ENCODE measurements at regions not wholly inside any gene's neighbourhood (a gene's known extent, or its start where the extent isn't known, plus 50 kb on each side); places are given as distances from the start of the nearest gene placed in this dataset.

GRCh38 chr3:135788978-135789377 is 176.6 kb upstream of the PPP2R3A start:
- no peaks in the 10 kb centered on the region for H3K4me1 ChIP-seq (ENCODE audit: insufficient read depth, low read length)
- no peak overlapping the region for H3K9ac ChIP-seq (ENCODE audit: low read depth, low read length)
- H3K36me3 ChIP-seq (ENCODE audit: insufficient read depth, low read length) = no peaks in the 10 kb centered on the region
- no peaks in the 10 kb centered on the region for H3K9me3 ChIP-seq (ENCODE audit: control insufficient read depth, insufficient read depth, low read length)

GRCh38 chr3:135792174-135792573 is 173.4 kb upstream of the PPP2R3A start:
- no peak overlapping the region for H3K9ac ChIP-seq (ENCODE audit: low read depth, low read length)
- H3K4me1 ChIP-seq (ENCODE audit: insufficient read depth, low read length) = no peaks in the 10 kb centered on the region
- no peaks in the 10 kb centered on the region for H3K36me3 ChIP-seq (ENCODE audit: insufficient read depth, low read length)
- H3K9me3 ChIP-seq (ENCODE audit: control insufficient read depth, insufficient read depth, low read length) = no peaks in the 10 kb centered on the region

DNA sequence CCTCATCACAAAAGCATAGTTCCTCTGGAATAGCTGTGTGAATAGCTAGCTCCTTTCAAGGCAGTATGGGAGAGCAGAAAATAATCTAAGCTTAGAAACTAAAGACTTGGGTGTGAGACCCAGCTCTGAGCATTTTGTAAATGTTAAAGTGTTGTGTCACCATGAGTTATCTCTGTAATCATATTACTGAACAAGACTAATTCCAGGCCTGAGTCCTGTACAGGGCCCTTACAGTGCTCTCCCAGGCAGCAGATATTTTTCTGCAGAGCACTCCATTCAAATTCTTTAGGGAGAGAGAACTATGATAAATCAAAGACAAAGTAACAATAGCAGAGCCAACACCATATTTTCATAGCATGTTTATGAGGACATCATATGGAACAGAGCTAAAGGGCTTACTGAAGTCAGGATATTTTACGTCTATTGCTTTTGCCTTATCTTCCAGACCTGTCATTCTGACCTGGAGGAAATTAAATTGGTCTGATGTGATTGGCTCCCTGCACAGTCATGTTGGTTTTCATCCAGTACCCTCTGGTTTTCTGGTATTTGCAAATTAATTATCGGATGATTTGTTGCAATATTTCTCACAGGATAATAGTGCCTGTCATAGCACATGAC is 172.6 kb upstream of the PPP2R3A start:
- no peaks in the 10 kb centered on the region for H3K9me3 ChIP-seq (ENCODE audit: control insufficient read depth, insufficient read depth, low read length)
- H3K9ac ChIP-seq (ENCODE audit: low read depth, low read length) = no peak overlapping the region
- H3K4me1 ChIP-seq (ENCODE audit: insufficient read depth, low read length) = no peaks in the 10 kb centered on the region

GRCh38 chr3:135800071-135800549 is 165.4 kb upstream of the PPP2R3A start:
- Histone ChIP-seq H3K9ac (ENCODE audit: low read depth, low read length) (no peak overlapping the region), H3K4me1 (ENCODE audit: insufficient read depth, low read length) (peaks cover 3% of the 10 kb centered on the region; the same call in 1 of the 2 replicates), H3K9me3 (ENCODE audit: control insufficient read depth, insufficient read depth, low read length) (no peaks in the 10 kb centered on the region), H3K36me3 (ENCODE audit: insufficient read depth, low read length) (no peaks in the 10 kb centered on the region)

More for the DNA sequence above, 172.6 kb upstream of the PPP2R3A start:
- H3K36me3 ChIP-seq (ENCODE audit: insufficient read depth, low read length) = no peaks in the 10 kb centered on the region

GRCh38 chr3:135801018-135801417 is 164.5 kb upstream of the PPP2R3A start:
- no peaks in the 10 kb centered on the region for H3K36me3 ChIP-seq (ENCODE audit: insufficient read depth, low read length)
- H3K9me3 ChIP-seq (ENCODE audit: control insufficient read depth, insufficient read depth, low read length) = no peaks in the 10 kb centered on the region
- peaks cover 3% of the 10 kb centered on the region; the same call in 1 of the 2 replicates for H3K4me1 ChIP-seq (ENCODE audit: insufficient read depth, low read length)
- H3K9ac ChIP-seq (ENCODE audit: low read depth, low read length) = no peak overlapping the region

DNA sequence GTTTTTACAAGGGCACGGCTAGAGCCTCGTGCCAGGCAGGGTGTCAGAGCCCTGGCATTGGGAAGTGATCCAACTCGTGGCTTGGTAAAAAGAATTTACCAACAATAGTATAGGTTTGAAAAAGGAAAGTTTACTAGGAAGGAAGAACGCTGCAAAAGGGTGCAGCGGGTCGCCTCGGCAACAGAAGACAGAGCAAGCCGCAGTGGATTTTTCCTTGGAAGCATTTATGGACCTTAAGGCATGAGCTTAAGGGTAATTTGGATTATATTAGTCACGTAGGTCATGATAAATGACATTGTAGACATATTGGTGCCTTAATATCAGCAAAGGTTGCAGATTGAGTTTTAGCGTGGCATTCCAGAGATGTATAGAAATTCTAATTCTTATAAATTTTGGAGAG is 163.4 kb upstream of the PPP2R3A start:
- H3K9me3 ChIP-seq (ENCODE audit: control insufficient read depth, insufficient read depth, low read length) = no peaks in the 10 kb centered on the region

DNA sequence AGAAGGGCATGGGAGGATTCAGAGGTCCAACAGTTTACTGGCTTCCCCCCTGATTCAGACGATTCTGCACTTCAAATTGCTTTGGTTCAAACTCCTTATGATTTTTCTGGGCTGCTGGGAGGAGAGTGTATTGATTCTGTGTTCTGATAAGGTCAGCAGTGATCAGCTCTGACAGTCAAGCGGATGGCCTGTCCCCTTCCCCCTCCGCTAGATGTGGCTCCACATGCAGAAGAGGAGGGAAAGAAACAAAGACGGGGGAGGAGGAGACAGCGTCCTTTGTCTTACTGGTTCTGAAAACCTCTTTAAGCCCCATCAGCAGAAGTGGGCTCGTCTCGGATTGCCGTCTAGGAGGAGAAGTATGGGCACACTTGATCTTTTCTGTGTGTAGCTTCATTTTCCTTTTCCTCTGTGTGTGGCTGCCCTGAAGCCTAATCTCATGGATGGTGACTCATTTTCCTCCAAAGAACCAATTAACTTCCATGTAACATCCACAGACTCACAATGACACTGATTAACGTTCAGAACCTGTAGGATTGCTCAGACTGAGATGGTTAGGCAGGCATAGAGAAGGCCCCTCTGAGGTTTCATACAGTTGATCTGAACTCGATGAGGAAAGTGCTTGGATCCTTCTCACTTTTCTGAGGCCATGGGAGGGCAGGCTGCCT is 162.4 kb upstream of the PPP2R3A start:
- Histone ChIP-seq H3K36me3 (ENCODE audit: insufficient read depth, low read length) (no peaks in the 10 kb centered on the region), H3K4me1 (ENCODE audit: insufficient read depth, low read length) (peaks cover 3% of the 10 kb centered on the region; the same call in 1 of the 2 replicates), H3K9me3 (ENCODE audit: control insufficient read depth, insufficient read depth, low read length) (no peaks in the 10 kb centered on the region), H3K9ac (ENCODE audit: low read depth, low read length) (no peak overlapping the region)

More for the DNA sequence above, 163.4 kb upstream of the PPP2R3A start:
- no peaks in the 10 kb centered on the region for H3K36me3 ChIP-seq (ENCODE audit: insufficient read depth, low read length)
- peaks cover 3% of the 10 kb centered on the region; the same call in 1 of the 2 replicates for H3K4me1 ChIP-seq (ENCODE audit: insufficient read depth, low read length)
- H3K9ac ChIP-seq (ENCODE audit: low read depth, low read length) = no peak overlapping the region

DNA sequence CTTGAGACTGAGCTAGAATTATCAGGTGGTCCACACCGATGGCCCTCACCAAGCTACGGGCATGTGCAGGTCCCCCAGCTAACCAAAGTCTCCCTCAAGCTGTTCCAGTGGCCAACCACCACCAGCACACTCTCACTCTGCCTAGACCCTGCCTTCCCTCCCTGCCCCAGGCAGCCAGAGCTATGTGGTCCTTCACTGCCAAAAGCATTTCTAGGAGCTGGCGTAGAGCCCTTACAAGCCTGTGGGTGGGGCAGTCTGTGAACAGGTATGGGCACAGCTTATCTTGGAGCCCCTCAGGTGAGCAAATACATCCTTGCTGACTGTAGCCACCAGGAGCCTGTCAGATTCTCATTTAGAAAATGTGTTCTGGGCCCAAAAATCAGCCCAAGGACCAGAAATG is 159.8 kb upstream of the PPP2R3A start:
- Histone ChIP-seq H3K9ac (ENCODE audit: low read depth, low read length) (no peak overlapping the region), H3K36me3 (ENCODE audit: insufficient read depth, low read length) (no peaks in the 10 kb centered on the region), H3K9me3 (ENCODE audit: control insufficient read depth, insufficient read depth, low read length) (no peaks in the 10 kb centered on the region), H3K4me1 (ENCODE audit: insufficient read depth, low read length) (peaks cover 3% of the 10 kb centered on the region; the same call in 1 of the 2 replicates)

DNA sequence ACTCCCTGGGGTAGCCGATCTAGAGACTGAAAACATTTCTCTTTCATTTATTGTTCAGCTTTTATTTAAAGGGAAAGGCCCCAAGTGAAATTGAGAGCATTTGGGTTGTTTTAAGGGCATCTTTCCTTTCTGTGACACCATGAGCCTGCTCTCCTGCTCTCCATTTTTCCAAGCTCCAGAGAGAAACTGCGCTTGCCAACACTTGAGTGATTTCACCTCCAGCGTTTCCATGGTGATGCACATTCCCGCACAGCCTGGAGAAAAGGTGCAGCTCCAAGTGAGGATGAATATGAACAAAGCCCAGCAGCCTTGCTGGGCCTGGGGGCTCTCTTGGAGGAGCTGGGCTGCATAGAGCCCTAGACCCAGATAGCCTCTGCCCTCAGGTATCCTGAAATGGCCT is 159.2 kb upstream of the PPP2R3A start:
- Histone ChIP-seq H3K9me3 (ENCODE audit: control insufficient read depth, insufficient read depth, low read length) (no peaks in the 10 kb centered on the region), H3K4me1 (ENCODE audit: insufficient read depth, low read length) (peaks cover 3% of the 10 kb centered on the region; the same call in 1 of the 2 replicates), H3K36me3 (ENCODE audit: insufficient read depth, low read length) (no peaks in the 10 kb centered on the region)

GRCh38 chr3:135807879-135808278 is 157.6 kb upstream of the PPP2R3A start:
- H3K4me1 ChIP-seq (ENCODE audit: insufficient read depth, low read length) = peaks cover 3% of the 10 kb centered on the region; the same call in 1 of the 2 replicates
- no peaks in the 10 kb centered on the region for H3K9me3 ChIP-seq (ENCODE audit: control insufficient read depth, insufficient read depth, low read length)
- H3K9ac ChIP-seq (ENCODE audit: low read depth, low read length) = no peak overlapping the region
- H3K36me3 ChIP-seq (ENCODE audit: insufficient read depth, low read length) = no peaks in the 10 kb centered on the region

More for the DNA sequence above, 159.2 kb upstream of the PPP2R3A start:
- no peak overlapping the region for H3K9ac ChIP-seq (ENCODE audit: low read depth, low read length)

GRCh38 chr3:135809021-135809634 is 156.4 kb upstream of the PPP2R3A start:
- no peaks in the 10 kb centered on the region for H3K36me3 ChIP-seq (ENCODE audit: insufficient read depth, low read length)
- H3K9ac ChIP-seq (ENCODE audit: low read depth, low read length) = no peak overlapping the region
- no peaks in the 10 kb centered on the region for H3K4me1 ChIP-seq (ENCODE audit: insufficient read depth, low read length)
- H3K9me3 ChIP-seq (ENCODE audit: control insufficient read depth, insufficient read depth, low read length) = no peaks in the 10 kb centered on the region

- Histone ChIP-seq H3K36me3 (ENCODE audit: insufficient read depth, low read length) (no peaks in the 10 kb centered on the region), H3K9ac (ENCODE audit: low read depth, low read length) (no peak overlapping the region), H3K9me3 (ENCODE audit: control insufficient read depth, insufficient read depth, low read length) (no peaks in the 10 kb centered on the region), H3K4me1 (ENCODE audit: insufficient read depth, low read length) (no peaks in the 10 kb centered on the region)
These were observed 153.9 kb upstream of the PPP2R3A start for GRCh38 chr3:135811651-135812050.

- Histone ChIP-seq H3K36me3 (ENCODE audit: insufficient read depth, low read length) (no peaks in the 10 kb centered on the region), H3K9ac (ENCODE audit: low read depth, low read length) (no peak overlapping the region), H3K4me1 (ENCODE audit: insufficient read depth, low read length) (no peaks in the 10 kb centered on the region), H3K9me3 (ENCODE audit: control insufficient read depth, insufficient read depth, low read length) (no peaks in the 10 kb centered on the region)
These were observed 153.5 kb upstream of the PPP2R3A start for GRCh38 chr3:135812057-135812456.

DNA sequence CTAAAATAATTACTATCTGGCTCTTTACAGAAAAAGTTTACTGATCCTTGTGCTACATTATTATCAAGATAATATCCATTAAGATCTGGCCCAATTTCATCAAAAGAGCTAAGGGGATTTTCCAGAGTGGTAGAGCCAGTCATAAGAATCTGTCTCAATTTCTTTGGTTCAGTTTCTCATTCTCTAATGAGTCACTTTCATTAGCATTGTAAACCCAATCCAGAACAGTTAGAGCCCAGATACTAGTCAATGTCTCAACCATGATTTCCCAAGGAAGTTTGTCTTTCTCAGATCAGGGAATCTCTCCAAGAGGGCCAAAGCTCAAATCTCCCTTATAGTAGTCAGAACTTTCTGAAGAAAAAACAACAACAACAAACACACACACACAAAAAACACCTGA is 131.1 kb upstream of the PPP2R3A start:
- no peak overlapping the region for H3K9ac ChIP-seq (ENCODE audit: low read depth, low read length)
- no peaks in the 10 kb centered on the region for H3K36me3 ChIP-seq (ENCODE audit: insufficient read depth, low read length)
- no peaks in the 10 kb centered on the region for H3K4me1 ChIP-seq (ENCODE audit: insufficient read depth, low read length)
- H3K9me3 ChIP-seq (ENCODE audit: control insufficient read depth, insufficient read depth, low read length) = no peaks in the 10 kb centered on the region
